HFFc6 (cell line): ENCODE measurements at regions not wholly inside any gene's neighbourhood (a gene's known extent, or its start where the extent isn't known, plus 50 kb on each side); places are given as distances from the start of the nearest gene placed in this dataset.

Experiments used
- DNase-seq: peaks from one replicate; pipeline ENCODE4 v3.0.0-alpha.2; 2018
- H3K27ac Mint-ChIP-seq: 2 replicates; pipeline ENCODE4 v1.8.0; 2020; ENCODE audit warnings: mild to moderate bottlenecking, mixed read lengths
- H3K27me3 Mint-ChIP-seq: 2 replicates; pipeline ENCODE4 v1.8.0; 2021; ENCODE audit warnings: mild to moderate bottlenecking, moderate library complexity, mixed read lengths; ENCODE audit not compliant: insufficient read depth
- H3K36me3 Mint-ChIP-seq: 2 replicates; pipeline ENCODE4 v1.8.0; 2021; ENCODE audit warnings: low read depth, mixed read lengths
- H3K4me1 Mint-ChIP-seq: 2 replicates; pipeline ENCODE4 v1.8.0; 2020; ENCODE audit warnings: low read depth, mixed read lengths
- H3K4me3 Mint-ChIP-seq: 2 replicates; pipeline ENCODE4 v1.8.0; 2020; ENCODE audit warnings: mild to moderate bottlenecking, moderate library complexity, mixed read lengths
- H3K9me3 Mint-ChIP-seq: 2 replicates; pipeline ENCODE4 v1.8.0; 2020; ENCODE audit warnings: mild to moderate bottlenecking, mixed read lengths
- CTCF ChIP-seq: fragments of 200-600 bp; sonication (generic); IDR thresholded peaks from 2 replicates; pipeline ENCODE4 v1.5.0; 2021; ENCODE audit warnings: antibody characterized with exemption, mild to moderate bottlenecking

DNA sequence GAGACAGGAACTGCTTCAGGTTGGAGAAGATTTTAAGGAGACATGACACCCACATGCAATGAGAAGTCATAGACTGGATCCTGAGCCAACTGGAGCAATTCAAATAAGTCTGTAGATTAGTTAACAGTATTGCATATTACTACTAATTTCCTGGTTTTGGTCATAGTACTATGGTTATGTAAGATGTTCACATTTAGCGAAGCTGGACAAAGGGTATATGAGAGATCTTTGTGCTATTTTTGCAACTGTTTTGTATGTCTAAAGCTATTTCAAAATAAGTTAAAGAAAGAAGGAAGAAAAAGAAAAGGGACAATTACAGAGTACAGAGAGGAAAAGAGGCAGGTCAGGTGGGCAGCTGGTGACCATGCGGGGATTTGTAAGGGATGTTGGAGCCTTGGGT is 116.5 kb upstream of the SVIL start:
- no peak for DNase-seq
- Mint-ChIP-seq H3K9me3 (no peaks in the 10 kb centered on the region), H3K36me3 (no peaks in the 10 kb centered on the region), H3K4me3 (no peak overlapping the region), H3K27me3 (peaks cover 26% of the 10 kb centered on the region), H3K27ac (no peak overlapping the region), H3K4me1 (peaks cover 4% of the 10 kb centered on the region; the same call in 1 of the 2 replicates)
- TF ChIP-seq CTCF, result no peak

- no peaks in the 10 kb centered on the region for H3K36me3 Mint-ChIP-seq
- no peak for DNase-seq
- H3K27ac Mint-ChIP-seq, result no peak overlapping the region
- H3K27me3 Mint-ChIP-seq, result peaks cover 27% of the 10 kb centered on the region; the same call in 1 of the 2 replicates
- no peaks in the 10 kb centered on the region for H3K9me3 Mint-ChIP-seq
- H3K4me1 Mint-ChIP-seq, result peaks cover 9% of the 10 kb centered on the region; the same call in 1 of the 2 replicates
- TF ChIP-seq CTCF, result no peak
- no peak overlapping the region for H3K4me3 Mint-ChIP-seq
Measured at GRCh38 chr10:29749150-29749549, 114.4 kb upstream of the SVIL start.

GRCh38 chr10:29748109-29748650 is 113.4 kb upstream of the SVIL start:
- Mint-ChIP-seq H3K27ac (no peak overlapping the region), H3K4me3 (no peak overlapping the region), H3K36me3 (no peaks in the 10 kb centered on the region), H3K4me1 (peaks cover 9% of the 10 kb centered on the region; the same call in 1 of the 2 replicates), H3K27me3 (peaks cover 22% of the 10 kb centered on the region; the same call in 1 of the 2 replicates), H3K9me3 (no peaks in the 10 kb centered on the region)
- DNase-seq, result no peak
- no peak for TF ChIP-seq CTCF

DNA sequence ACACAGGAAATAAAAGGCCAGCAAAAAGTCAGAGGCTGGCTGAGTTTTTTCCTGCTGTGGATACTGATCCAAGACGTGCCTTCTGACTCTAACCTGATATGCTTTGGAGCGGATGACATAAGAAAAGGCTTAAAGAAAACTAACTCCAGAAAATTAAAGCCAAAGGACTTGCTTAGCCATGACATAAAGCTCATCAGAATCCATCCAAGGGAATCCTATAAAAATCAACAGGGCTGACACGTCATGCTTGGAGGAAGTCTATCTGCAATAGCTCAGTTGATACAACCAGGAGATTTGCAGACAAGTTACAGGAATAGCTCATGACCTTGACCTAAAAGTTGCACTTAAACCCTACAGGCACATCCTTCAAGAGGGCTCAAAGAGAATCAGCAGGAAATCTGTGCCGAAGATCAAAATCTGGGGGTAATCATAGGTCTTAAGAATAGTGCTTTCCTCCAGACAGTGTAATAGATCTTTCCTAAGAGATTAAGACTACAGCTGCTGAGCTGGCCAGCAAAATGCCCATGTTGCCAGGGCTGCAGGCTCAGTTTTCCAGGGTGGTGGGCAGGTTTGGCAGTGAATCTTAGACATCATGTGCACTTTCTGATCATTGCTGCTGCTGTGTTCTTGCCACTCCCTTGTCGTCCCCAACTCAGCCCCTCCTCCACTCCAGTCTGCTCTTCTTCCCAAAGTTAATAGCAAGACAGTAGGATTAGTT is 111.5 kb upstream of the SVIL start:
- Mint-ChIP-seq H3K4me3 (no peak overlapping the region), H3K27me3 (peaks cover 26% of the 10 kb centered on the region), H3K36me3 (no peaks in the 10 kb centered on the region), H3K9me3 (no peaks in the 10 kb centered on the region), H3K27ac (no peak overlapping the region; the same call in 1 of the 2 replicates), H3K4me1 (peaks cover 9% of the 10 kb centered on the region; the same call in 1 of the 2 replicates)
- no peak for DNase-seq
- TF ChIP-seq CTCF, result no peak

DNA sequence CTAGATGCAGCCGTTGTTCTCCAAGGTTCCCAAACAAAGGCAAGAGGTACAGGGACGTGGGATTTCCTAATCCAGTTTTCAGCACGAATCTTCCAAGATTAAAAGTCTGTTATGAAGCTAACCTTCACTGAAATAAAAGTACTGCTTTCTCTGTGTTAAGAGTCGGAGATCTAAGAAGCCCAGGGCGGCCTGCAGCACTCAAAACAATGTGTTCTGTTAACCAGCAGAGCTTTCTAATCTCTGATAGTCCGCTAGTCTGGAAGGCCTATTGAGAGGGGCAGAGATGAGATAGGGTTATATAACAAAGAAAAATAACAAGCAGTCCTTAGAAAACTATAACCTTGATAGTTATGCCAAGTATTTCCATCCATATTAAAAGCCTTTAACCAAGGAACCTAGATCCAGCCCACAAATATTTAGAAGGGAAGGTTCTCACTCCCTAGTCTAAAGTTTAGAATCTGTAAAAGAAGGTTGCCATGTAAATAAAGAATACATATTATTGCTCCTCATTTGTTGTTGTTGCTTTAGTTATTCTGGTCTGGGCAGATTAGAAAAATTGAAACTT is 106.3 kb upstream of the SVIL start:
- H3K27me3 Mint-ChIP-seq, result peaks cover 42% of the 10 kb centered on the region
- no peaks in the 10 kb centered on the region for H3K9me3 Mint-ChIP-seq
- H3K27ac Mint-ChIP-seq, result no peak overlapping the region
- H3K4me3 Mint-ChIP-seq, result no peak overlapping the region
- H3K36me3 Mint-ChIP-seq, result no peaks in the 10 kb centered on the region
- no peak for DNase-seq
- H3K4me1 Mint-ChIP-seq, result peaks cover 3% of the 10 kb centered on the region; the same call in 1 of the 2 replicates
- no peak for TF ChIP-seq CTCF
